Transverse colon (tissue), 4 donors: ENCODE measurements at regions not wholly inside any gene's neighbourhood (a gene's known extent, or its start where the extent isn't known, plus 50 kb on each side); places are given as distances from the start of the nearest gene placed in this dataset.

ENCODE experiments used
- DNase-seq: peaks from one replicate; pipeline ENCODE4 v3.0.0-alpha.2; 2019
- H3K27ac ChIP-seq, 4 donors: fragments of 200-600 bp; sonication (generic); 2 replicates each; pipeline ENCODE4 v1.5.1; 2016 to 2018; ENCODE audit warnings: inconsistent platforms in 4 of 4
- H3K27me3 ChIP-seq: fragments of 200-600 bp; sonication (generic); 2 replicates; pipeline ENCODE4 v1.5.1; 2017; ENCODE audit warnings: inconsistent platforms
- H3K36me3 ChIP-seq, 4 donors: fragments of 200-600 bp; sonication (generic); 2 replicates each; pipeline ENCODE4 v1.5.1; 2017 to 2019; ENCODE audit warnings: inconsistent platforms in 4 of 4
- H3K4me1 ChIP-seq, 4 donors: fragments of 200-600 bp; sonication (generic); 2 replicates each; pipeline ENCODE4 v1.5.1; 2017 to 2020; ENCODE audit warnings: inconsistent platforms in 4 of 4
- H3K4me3 ChIP-seq, 4 donors: fragments of 200-600 bp; sonication (generic); 1 replicate in 1 of 4; 2 replicates in 3 of 4; pipeline versions ENCODE4 v1.5.1 to v1.6.1; 2017 to 2019; ENCODE audit warnings: inconsistent platforms in 4 of 4
- H3K9me3 ChIP-seq, 2 donors: fragments of 200-600 bp; sonication (generic); 2 replicates each; pipeline ENCODE4 v1.5.1; 2017 to 2019; ENCODE audit warnings: inconsistent platforms in 2 of 2
- POLR2AphosphoS5 ChIP-seq, 3 donors: sonication (generic); formaldehyde crosslinking; IDR thresholded peaks; one replicate each; pipeline ENCODE4 v1.6.1; 2016; ENCODE audit warnings: antibody characterized with exemption in 3 of 3
- WGBS, 2 donors: methylation state at CpG; one replicate each; pipeline ENCODE4 v1.1.5; 2018; ENCODE audit warnings: low coverage in 1 of 2; 5-methylcytosine and 5-hydroxymethylcytosine counted together
- in situ Hi-C, 4 donors: fragments of 200-750 bp; cut with MboI; loops; one replicate each; pipeline versions ENCODE4 v1.15.0 to v1.15.1; 2017; ENCODE audit warnings: low sequenced_read_pairs in 3 of 4, low pct_ligation_motif_present in 1 of 4, low pct_unique_long_range_greater_than_20kb in 1 of 4
- intact Hi-C: fragments of 100-400 bp; cut with DNase I; formaldehyde crosslinking; loops from one replicate; pipeline ENCODE4 v1.15.1; 2023; ENCODE audit warnings: low total_unique reads
- small RNA-seq, 4 donors: library from RNA; depleted of rRNA; stranded (forward); fragments of <200 nt; gene quantifications; one replicate each; pipeline ENCODE3, GENCODE V24; 2016

GRCh38 chr12:47286676-47287075 is 206.9 kb upstream of the AMIGO2 start:
- Histone ChIP-seq H3K36me3 (no peaks in the 10 kb centered on the region), H3K4me3 (no peak overlapping the region), H3K27ac (no peak overlapping the region), H3K27me3 (no peaks in the 10 kb centered on the region), H3K4me1 (no peaks in the 10 kb centered on the region), H3K9me3 (no peaks in the 10 kb centered on the region)
- intact Hi-C loops = no loop called here
- no peak for DNase-seq
- in situ Hi-C loops = no loop called here
- 73 to 81% methylated on average over 2 to 3 of the region's 3 CpGs for WGBS, 2 donors
- TF ChIP-seq POLR2AphosphoS5 (IDR thresholded peaks at IDR 0.05) = no peak

Small RNA genes lying in the stretch of these regions (small RNA-seq; reads per million reads assigned to genes)
- gene AC004486.1 (0 reads per million in 4 donors), gene MIR4494 (0 reads per million in 4 donors), gene RF00264 (0 reads per million in 4 donors)
